ENCODE measurements at regions not wholly inside any gene's neighbourhood (a gene's known extent, or its start where the extent isn't known, plus 50 kb on each side); places are given as distances from the start of the nearest gene placed in this dataset.

DNA sequence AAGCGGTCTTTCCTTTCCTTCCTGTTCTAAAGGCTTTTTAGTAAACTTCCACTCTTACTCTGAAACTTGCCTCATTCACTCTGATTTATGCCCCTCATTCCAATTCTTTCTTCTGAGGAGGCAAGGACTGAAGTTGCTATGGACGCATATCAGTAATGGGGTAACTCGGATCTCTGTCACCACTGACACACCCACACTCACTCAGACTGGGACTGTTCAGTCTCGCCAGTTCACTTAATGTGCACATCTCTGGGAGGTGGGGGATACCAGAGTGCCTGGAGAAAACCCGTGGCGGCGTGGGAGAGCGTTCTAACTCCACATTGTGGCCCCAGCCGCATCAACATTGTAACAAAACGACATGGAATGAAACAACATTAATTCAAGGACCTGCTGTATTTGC lies 1139.3 kb upstream of the CELF2 start:
- TF ChIP-seq, protein P1, sequence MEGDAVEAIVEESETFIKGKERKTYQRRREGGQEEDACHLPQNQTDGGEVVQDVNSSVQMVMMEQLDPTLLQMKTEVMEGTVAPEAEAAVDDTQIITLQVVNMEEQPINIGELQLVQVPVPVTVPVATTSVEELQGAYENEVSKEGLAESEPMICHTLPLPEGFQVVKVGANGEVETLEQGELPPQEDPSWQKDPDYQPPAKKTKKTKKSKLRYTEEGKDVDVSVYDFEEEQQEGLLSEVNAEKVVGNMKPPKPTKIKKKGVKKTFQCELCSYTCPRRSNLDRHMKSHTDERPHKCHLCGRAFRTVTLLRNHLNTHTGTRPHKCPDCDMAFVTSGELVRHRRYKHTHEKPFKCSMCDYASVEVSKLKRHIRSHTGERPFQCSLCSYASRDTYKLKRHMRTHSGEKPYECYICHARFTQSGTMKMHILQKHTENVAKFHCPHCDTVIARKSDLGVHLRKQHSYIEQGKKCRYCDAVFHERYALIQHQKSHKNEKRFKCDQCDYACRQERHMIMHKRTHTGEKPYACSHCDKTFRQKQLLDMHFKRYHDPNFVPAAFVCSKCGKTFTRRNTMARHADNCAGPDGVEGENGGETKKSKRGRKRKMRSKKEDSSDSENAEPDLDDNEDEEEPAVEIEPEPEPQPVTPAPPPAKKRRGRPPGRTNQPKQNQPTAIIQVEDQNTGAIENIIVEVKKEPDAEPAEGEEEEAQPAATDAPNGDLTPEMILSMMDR (IDR thresholded peaks at IDR 0.05; ENCODE audit: insufficient read depth, low read depth, low read length) = no peak
- no peak for TF ChIP-seq EZH2 (IDR thresholded peaks at IDR 0.05; ENCODE audit: insufficient read depth, low read length)
